Ureter (tissue), 1 donor: ENCODE measurements at regions not wholly inside any gene's neighbourhood (a gene's known extent, or its start where the extent isn't known, plus 50 kb on each side); places are given as distances from the start of the nearest gene placed in this dataset.
"Not testable (repeated sequence)": the region's sequence is repeated elsewhere in the genome, so short reads cannot be mapped to it uniquely, and the experiment has no call there.

ENCODE experiments used
- DNase-seq: peaks from one replicate; pipeline ENCODE4 v3.0.0-alpha.2; 2020; ENCODE audit warnings: low spot score
- donor health status: DM: yes; HTN: yes; CAD: no.

GRCh38 chr3:193801097-193801496 lies 208.1 kb downstream of the OPA1 start:
- DNase-seq: no peak

GRCh38 chr3:193803288-193803687 lies 210.3 kb downstream of the OPA1 start:
- DNase-seq: no peak

- DNase-seq: peak; percentile 75
Observed at GRCh38 chr3:193805448-193805847, 212.4 kb downstream of the OPA1 start.

DNA sequence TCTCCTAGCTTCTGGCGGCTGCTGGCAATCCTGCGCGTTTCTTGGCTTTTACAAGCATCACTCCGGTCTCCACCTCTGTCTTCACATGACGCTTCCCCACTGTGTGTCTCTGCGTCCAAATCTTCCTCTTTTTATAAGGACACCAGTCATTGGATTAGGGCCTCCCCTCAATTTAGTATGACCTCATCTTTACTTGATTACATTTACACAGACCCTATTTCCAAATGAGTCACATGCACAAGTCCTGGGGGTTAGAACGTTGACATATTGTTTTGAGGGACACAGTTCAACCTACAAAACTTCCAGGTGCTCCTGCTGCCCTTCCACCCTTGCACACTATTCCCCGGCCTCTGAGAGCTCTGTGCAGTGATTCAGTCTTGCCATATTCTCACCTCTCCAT lies 215.3 kb downstream of the OPA1 start:
- no peak for DNase-seq

DNA sequence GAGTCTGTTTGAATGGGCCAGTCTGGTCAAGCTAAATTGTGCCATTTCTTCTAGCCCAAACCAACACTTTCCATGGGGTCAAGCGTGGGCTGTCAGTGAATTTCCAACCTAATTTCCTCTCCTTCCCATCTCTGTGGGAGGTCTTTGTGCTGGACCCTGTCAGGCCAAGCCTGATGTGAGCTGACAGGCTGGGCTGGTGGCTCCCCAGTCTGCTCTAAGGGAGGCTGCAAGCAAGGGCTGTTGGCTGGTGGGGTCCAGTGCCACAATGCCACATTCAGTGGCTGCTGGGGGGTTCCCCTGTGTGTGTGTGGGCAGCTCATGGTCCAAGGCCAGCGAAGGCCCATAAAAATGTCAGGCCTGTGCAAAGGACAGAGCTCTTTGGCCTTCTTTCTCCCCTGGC lies 216.1 kb downstream of the OPA1 start:
- DNase-seq: no peak

- DNase-seq: peak; percentile 14
Observed at GRCh38 chr3:193812078-193812725, 219.2 kb downstream of the OPA1 start.

GRCh38 chr3:193812791-193813500 lies 219.9 kb downstream of the OPA1 start:
- DNase-seq: peak; percentile 34

- no peak for DNase-seq
Observed at GRCh38 chr3:193813501-193813830, 220.5 kb downstream of the OPA1 start.

DNA sequence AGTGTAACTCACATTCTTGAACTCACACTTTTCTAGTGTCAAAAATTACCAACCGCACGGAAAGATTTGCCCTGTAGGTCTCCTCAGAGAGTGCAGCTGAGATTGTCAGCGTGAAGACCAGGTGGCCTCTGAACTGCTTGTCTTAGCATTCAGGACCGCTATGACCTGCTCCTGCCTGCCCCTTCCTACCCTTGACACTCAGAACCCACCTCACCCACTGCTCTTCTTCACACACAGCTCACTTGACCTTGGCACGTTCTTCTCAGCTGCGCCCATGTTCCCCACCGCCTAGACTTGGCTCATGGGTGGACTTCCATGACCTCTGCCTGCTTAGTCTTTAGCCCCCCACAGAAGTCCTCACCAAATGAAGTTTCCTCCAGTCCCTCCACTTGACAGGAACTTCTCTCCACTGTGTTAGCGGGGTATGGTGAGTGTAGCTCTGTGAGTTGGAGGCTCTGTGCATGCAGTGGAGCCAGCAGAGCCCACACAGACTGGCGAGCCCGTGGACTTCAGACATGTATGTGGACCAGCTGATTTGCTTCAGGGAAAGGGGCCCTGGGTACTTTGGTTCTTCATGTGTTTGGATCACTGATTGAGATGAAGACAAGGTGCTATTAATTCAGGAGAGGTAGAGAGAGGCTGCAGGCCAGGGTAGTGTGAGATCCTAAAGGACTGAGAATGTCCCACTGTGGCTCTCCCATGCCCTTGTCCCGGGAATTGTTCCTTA lies 221.3 kb downstream of the OPA1 start:
- peak; percentile 26 for DNase-seq

DNA sequence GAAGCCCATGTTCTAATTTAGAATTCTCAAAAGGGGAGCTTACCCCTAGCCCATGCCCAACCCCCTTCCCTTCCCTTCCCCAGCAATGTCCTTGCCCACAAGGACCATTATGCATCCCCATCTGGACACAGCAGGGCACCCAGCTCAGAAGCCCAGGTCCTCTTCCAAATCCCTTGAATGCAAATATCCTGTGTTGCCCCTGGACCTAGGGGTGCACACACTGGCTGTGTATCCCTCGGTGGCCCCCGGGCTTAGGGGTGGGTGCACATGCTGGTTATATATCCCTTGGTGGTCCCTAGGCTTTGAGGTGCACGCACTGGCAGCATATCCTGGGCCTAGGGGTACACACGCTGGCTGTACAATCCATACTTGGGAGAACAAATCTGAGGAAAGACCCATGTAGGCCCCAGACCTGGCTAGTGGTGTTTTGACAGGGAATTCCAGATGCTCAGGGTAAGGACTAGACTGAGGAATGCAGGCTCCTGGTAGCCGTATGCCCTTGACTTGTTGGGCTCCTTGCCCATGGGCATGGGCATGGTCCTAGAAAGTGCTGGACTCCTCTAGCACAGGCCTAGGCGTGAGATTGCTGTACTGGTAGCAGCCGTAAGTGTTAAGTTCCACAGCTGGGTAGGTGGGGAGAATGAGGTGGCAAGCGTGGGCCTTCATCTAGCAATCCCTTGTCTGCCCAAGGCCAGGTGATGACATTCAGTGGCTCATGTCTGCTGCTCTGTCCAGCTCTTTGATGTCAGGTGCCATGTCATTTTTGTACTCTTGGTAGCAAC lies 222.4 kb downstream of the OPA1 start:
- DNase-seq: peak; percentile 38

DNA sequence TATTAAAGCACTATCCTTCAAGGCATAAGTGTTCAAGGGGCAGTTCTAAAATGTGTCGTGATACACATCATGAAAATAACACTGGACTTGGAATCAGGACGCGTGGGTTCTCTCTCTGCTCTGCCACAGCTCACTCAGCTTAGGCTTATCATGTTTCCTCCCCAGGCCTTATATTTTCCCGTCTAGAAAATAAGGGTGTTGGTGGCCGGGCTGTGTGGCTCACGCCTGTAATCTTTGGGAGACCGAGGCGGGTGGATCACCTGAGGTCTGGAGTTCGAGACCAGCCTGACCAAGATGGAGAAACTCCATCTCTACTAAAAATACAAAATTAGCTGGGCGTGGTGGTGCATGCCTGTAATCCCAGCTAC lies 223.0 kb downstream of the OPA1 start:
- DNase-seq: peak; percentile 8

GRCh38 chr3:193816656-193817311 lies 223.8 kb downstream of the OPA1 start:
- DNase-seq: peak; percentile 90

DNA sequence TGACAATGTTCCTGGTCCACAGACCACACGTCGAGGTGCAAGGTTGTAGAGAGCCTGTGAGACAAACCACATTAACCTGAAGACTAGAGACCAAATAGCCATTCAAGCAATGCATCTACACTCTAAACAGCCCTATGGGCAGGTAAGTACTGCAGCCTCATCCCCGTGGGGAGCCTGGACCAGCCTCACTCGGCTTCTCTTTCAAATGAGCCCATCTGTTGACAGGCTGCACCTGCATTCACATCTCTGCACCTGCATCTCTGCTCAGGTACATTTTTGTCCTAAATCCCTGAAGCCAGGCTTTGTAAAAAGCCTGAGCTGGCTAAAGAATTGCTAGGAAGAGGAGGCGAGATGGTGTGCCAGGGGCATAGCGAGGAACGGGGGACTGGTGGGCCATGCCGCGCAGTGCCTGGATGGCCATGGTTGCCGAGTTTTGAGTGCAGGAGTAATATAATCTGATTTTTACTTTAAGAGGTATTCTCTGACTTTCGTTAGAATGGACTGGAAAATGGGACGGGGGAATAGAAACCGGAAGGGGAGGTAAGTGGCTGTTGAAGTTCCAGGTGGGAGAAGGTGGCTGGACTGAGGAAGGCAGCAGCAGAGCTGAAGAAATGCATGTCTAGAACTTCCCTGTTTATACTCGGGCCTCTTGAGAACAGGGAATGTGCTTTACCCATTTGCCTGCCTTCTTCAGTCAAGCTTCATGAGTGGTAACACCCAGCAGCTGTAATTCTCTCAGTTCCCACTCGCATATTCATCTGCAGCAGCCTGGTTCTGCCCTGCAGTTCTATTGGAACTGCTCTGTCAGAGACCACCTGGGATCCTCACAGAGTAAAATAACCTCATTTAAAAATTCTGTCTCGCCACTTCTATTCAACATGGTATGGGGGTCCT lies 226.4 kb downstream of the OPA1 start:
- DNase-seq: peak; percentile 19

DNA sequence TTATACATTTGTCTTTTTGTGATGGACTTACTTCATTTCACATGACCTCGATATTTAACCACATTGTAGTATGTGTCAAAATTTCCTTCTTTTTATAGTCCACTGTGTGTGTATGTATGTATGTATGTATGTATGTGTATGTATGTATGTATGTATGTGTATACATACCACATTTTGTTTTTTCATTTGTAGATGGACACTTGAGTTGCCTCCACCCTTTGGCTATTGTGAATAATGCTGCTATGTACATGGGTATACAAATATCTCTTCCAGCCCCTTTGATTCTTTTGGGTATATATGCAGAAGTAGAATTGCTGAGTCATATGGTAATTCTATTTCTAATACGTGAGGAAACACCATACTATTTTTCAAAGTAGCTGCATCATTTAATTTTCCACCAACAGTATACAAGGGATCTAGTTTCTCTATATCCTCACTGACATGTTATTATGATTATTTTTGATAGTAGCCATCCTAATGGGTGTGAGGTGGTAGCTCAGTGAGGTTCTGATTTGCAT lies 228.2 kb downstream of the OPA1 start:
- DNase-seq: no peak

- no peak for DNase-seq
Observed at GRCh38 chr3:193822492-193823212, 229.6 kb downstream of the OPA1 start.

GRCh38 chr3:193823213-193823605 lies 230.2 kb downstream of the OPA1 start:
- not testable (repeated sequence) for DNase-seq

GRCh38 chr3:193824365-193824764 lies 231.4 kb downstream of the OPA1 start:
- DNase-seq: no peak

GRCh38 chr3:193825617-193826016 lies 232.6 kb downstream of the OPA1 start:
- DNase-seq: peak; percentile 36

- DNase-seq: peak; percentile 69
Observed at GRCh38 chr3:193826159-193826795, 233.3 kb downstream of the OPA1 start.
